GM19351 (cell line): ENCODE measurements at regions not wholly inside any gene's neighbourhood (a gene's known extent, or its start where the extent isn't known, plus 50 kb on each side); places are given as distances from the start of the nearest gene placed in this dataset.
"Not testable (repeated sequence)": the region's sequence is repeated elsewhere in the genome, so short reads cannot be mapped to it uniquely, and the experiment has no call there.

Experiments used
- ATAC-seq: cut with Tn5 transposase; IDR thresholded peaks from one replicate; pipeline ENCODE4 v1.9.1; 2021; ENCODE audit warnings: mild to moderate bottlenecking, moderate library complexity; ENCODE audit not compliant: unreplicated experiment

- ATAC-seq = no peak
Observed at GRCh38 chr4:177235026-177235425, 74.6 kb upstream of the NEIL3 start.

- ATAC-seq = no peak
Observed at GRCh38 chr4:177236886-177237285, 72.8 kb upstream of the NEIL3 start.

GRCh38 chr4:177237291-177237690 is 72.4 kb upstream of the NEIL3 start:
- no peak for ATAC-seq

GRCh38 chr4:177239477-177239876 is 70.2 kb upstream of the NEIL3 start:
- ATAC-seq = no peak

- no peak for ATAC-seq
Observed at GRCh38 chr4:177239878-177240277, 69.8 kb upstream of the NEIL3 start.

GRCh38 chr4:177242651-177243286 is 66.9 kb upstream of the NEIL3 start:
- no peak for ATAC-seq

- ATAC-seq = no peak
Observed at GRCh38 chr4:177246641-177247584, 62.8 kb upstream of the NEIL3 start.

- ATAC-seq = peak; percentile 99
Observed at GRCh38 chr4:177250056-177250696, 59.5 kb upstream of the NEIL3 start.

- peak; percentile 30 for ATAC-seq
Observed at GRCh38 chr4:177251237-177251636, 58.4 kb upstream of the NEIL3 start.

- no peak for ATAC-seq
Observed at GRCh38 chr4:177255359-177255758, 54.3 kb upstream of the NEIL3 start.

- no peak for ATAC-seq
Observed at GRCh38 chr4:177256950-177257349, 52.7 kb upstream of the NEIL3 start.

- not testable (repeated sequence) for ATAC-seq
Observed at GRCh38 chr4:177259466-177259865, 50.2 kb upstream of the NEIL3 start.
